ENCODE measurements at regions not wholly inside any gene's neighbourhood (a gene's known extent, or its start where the extent isn't known, plus 50 kb on each side); places are given as distances from the start of the nearest gene placed in this dataset.

DNA sequence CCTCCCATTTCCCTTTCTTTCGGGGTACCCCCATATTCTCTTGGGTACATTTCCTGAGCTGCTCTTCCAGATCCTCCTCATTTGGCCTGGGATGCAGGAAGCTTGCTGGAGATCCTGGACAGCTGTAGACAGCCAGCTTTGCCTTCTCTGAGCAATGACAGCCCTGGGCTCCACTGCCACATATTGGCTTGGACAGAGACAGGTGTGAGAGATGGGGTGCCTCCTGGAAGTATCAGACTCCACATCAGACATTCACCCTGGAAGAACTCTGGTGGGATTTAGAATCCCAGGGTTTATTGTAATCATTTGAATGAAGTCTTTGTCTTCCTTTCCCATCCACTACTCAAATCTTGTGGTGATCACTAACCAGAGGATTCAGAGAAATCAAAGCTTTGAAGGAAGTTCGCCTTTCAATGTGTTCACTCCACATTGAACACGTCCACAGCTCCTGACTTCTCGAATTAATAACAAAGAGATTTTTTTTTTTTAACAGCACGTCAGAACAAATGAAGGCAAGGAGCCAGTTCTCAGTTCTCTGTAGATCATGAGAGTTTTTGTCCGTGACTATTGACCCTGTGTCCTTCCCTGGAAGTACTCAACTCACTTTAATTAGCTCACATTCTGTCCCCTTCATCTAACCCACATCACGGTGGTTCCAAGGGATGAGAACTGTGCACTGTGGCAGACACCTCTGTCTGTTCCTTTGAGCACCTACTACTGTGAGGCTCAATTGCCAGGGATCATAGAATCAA lies 377.6 kb upstream of the TRIB2 start:
- no peak for DNase-seq

DNA sequence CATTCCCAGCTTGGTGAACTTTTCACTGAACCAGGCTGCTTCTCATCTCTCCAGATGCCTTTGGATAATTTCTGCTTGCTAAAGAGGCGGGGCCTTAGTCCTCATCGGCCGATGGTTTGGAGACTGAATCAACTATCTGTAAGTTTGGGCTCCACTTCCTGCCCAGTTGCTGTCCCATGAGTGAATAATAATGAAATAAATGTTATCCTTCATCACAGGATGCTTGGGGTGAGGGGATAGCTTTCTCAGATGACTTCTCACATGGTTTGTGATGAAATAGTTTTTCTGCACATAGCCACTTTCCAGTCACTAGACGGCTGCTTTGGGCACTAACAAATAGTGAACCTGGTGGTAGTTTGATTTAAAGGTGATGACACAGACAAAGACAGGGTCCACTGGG lies 376.6 kb upstream of the TRIB2 start:
- DNase-seq = no peak

DNA sequence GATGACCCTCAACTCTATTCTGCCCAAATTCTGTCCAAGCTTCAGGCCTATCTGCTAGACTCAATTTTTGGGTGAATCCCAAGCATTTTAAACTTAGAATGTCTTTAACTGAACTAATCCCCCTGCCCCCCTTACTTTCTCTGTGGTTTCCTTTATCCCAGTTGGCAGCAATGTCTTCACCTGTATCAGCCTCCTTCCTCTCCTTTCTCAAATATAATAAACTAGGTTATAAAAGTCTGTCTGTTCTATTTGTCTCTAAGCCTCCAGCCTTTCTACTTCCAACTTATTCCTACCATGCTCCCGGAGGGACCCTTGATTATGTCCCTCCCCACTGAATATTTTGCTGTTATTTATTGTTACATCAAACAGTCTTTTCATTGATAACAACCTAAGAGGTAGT lies 375.5 kb upstream of the TRIB2 start:
- no peak for DNase-seq

DNA sequence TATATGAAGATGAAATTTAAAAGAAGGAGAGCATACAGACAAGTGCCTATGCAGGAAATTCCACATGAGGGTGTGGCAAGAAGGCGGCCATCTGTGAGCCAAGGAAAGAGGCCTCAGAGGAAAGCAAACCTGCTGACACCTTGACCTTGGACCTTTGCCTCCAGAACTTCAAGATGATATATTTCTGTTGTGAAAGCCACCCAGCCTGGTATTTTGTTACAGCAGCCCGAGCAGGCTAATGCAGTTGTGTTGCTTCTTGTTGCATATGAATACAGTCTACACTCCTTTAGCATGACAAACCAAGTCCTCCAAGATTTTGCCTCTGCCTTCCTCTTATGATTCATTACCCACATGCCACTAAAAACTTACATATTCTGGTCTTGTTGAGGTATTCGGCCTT lies 374.8 kb upstream of the TRIB2 start:
- no peak for DNase-seq

DNA sequence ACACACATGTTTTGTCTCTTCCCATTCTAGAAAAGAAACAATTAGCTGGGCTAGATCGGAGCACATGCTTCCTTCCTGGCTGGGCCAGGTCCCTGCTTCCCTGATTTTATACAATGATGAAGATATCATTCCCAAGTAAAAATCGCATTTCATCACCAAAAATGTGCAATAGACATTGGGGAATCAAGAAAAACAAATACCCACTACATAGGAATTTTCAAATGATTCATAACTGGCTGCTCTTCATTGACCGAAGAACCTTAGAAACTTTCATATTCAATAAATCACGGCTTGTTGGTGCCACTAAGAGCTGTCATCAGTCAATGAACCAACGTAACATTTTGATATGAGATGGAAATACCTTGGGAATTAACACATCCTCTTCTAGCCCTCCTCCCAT lies 373.6 kb upstream of the TRIB2 start:
- DNase-seq = no peak

DNA sequence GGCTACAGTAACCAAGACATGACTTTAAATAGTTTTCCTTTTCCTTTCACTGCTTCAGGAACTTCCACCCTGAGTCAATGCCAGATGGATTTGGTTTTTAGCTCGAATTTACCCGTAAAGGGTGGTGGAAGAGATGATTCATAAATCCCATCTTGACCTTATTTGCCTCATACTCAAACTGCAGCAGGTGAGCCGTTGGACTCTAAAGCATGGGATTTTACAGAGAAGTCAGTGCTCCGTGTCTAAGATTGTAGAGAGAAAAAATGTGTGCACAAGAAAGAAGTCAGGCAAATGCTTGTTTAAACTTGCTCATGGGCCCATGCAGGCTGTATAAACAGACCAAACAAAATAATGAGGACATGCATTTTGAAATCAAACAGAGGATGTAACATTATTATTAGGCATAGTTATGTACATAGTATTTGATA lies 369.7 kb upstream of the TRIB2 start:
- DNase-seq = no peak

DNA sequence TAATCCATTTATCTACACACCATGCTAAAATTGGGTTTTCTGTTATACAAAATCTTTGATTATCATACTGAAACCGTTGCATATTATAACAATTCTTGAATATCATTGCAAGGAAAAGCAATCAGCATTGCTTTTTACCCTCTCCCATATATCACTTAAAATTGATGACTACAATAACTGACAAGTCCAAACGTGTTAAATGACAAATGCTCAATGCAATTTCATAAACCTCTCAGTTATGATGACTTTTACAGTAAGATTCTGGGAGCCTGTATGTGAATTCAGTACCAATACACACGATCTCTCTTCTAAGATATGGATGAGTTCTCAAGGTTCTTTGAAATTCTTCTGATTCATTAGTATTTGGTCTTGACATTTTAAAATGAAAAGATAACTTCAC lies 368.5 kb upstream of the TRIB2 start:
- no peak for DNase-seq

DNA sequence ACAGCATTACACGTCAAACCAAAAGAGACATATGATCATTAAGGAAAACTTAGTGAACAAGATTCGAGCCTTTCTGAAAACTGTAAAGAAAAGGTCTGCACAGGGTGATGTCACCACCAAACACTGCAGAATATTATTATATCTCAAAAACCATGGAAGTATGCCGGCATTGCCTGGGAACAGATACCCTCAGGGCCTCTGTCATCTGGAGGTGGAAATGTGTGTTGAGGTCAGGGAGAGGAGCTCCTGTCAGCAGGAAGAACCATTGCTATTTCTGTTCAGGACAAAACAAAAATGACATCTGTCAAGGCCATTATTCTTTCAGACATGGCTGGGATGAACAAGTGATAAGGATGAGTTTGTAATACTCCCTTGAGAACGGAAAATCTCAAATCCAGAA lies 365.9 kb upstream of the TRIB2 start:
- no peak for DNase-seq

DNA sequence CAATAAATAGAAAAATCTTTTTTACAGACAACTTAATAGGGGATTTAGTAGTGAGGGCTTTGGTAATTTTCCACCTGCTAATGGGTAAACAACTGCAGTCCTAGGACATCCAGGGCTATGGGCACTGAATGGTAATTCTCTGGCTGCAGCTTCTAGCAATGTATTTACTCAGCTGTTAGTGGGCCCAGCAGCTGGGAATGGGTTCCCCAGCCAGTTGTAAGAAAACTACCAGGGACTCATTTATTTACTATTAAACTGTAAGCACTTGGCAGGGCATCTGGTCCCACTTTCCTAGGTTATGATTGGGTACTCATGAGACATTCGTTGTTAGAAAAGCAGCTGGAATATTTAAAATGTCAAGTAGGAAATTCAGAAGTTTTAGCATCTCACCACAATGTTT lies 363.8 kb upstream of the TRIB2 start:
- no peak for DNase-seq

DNA sequence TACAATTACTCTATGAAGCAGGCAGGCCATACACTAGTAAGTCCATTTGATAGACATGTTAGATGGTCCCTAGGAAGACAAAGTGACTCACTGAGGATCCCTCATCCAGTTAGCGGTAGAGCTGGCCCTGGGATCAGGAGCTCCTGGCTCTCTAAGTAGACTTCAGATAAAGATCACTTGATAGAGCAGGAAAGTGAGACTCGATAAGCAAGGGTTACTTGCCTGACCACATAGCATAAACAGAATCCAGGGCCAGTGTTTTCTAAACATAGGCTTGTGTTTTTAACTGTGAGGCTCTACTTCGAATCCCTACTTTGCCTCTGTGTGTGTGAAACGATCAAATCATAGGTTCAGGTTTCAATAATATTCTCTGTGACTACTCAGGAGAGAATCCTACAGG lies 355.2 kb upstream of the TRIB2 start:
- no peak for DNase-seq

DNA sequence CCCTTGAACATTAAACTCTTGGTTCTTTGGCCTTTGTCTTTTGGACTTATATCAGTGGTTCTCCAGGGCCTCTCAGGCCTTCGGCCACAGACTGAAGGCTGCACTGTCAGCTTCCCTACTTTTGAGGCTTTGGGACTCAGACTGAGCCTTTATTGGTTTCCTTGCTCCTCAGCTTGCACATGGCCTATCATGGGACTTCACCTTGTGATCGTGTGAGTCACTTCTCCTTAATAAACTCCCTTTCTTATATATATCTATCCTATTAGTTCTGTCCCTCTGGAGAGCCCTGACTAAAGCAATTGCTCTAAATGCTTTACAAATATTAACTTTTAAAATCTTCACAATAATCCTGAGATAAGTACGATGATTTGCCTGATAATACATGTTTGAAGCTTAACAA lies 353.6 kb upstream of the TRIB2 start:
- no peak for DNase-seq

DNA sequence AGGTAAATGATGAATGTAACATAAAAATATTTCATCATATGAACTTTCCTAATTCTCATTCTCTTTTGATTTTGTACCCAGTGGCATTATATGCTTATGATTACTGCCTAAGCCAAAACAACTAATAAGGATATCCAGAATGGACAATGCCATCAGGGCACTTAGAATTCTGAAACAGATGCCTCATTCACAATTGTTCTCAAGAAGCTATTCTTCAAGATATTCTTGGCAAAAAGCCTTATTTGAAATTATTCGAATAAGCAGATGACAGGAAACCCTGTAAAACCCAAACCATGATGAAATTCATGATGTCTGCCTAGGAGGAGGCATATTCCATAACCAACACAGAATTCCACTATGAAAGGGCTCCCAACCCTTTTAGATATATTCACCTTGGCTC lies 353.2 kb upstream of the TRIB2 start:
- DNase-seq = no peak

DNA sequence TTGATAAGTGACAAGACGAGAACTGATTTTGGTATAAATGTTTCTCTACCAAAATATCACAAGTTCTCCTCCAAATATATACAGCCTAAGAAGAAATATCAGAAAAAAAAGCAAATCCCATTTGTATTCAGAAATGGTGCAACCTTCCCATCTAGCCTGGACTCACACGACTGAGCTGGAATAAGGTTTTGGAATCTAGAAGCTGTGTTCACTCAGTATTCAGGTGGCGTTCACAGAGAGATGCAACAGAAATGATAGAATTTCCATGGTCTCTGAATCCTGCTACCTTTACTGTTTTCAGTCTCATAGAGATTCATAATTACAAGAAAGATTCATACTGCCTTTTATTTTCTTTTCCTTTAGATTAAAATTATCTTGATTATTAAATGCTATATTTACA lies 347.2 kb upstream of the TRIB2 start:
- no peak for DNase-seq

DNA sequence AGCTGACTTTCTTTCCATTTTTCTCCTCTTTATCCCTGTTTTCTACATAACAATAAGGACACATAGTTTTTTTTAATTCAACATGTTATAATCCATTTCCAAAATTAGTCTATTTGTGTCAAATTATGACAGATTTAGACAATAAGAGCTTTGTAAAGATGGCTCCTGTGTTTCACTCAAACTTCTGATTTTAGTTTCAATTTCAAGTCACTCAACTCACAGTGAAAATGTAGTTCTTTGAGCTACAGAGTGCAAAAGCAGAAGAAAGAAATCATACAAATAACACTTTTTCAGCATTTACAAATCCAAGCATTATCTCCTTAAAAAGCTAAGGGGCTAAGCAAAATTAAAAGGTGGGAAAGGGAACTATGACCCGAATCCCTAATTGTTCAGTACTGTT lies 340.7 kb upstream of the TRIB2 start:
- DNase-seq = no peak

DNA sequence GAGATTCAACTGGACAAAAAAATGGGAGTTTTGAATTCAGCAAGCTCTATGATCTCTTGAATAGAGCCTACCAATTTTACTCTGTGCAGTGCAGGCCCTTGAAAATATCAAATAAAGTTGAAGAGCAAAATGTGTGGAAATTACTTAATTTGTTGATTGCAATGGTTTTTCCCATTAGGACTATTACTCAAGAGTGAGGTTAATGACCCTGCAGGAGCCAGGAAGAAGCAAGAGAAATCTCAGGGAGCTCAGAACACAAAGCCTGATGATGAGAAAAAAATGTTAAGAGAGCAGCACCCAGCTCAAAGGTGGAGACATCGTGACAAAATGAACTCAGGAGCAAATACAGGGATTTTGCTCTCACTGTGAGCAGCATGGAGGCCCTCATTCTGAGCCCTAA lies 337.6 kb upstream of the TRIB2 start:
- no peak for DNase-seq

DNA sequence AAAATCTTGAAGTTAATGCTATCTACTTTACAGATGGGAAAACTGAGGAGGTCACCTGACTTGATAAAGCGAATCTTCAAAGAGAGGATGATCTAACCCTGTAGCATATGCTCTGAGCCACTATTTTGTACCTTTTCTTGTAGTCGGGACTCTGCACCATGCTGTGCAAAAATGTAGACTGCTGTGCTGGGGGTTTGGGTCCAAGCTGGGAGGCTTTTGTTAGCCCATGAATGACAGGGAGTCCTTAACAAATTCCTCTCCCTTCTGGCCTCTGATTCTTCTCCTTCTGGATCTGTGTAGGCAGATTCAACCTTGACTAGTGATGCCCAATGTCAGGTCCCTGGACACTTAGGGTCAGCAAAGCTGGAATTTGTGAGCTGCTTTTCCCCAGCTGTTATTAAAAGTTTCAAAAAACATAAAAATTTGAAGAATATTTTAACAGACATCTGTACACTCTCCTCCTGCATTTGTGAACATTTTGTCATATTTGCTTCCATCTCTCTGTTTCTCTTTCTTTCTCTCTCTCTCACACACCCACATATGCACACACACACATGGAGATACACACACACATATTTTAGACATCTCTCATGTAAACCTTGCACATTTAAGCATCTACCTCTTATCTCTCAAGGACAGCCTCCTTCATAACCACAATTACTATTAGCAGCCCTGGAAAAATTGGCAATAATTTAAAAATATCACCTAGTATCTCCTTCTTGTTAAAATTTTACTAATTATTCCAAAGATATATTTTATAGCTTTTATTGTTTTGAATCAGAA lies 335.0 kb upstream of the TRIB2 start:
- no peak for DNase-seq

DNA sequence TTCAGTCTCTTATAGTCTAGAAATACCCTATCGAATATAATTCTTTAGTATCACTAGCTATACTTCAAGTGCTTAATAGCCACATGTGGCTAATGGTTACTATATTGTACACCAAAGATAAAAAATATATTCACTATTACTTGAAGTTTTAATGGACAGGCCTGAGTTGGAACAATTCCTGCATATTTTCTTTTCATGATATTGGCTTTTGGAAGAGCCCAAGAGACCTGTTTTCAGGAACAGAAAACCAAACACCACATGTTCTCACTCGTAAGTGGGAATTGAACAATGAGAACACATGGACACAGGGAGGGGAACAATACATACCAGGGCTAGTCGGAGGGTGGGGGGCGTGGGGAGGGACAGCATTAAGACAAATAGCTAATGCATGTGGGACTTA lies 334.4 kb upstream of the TRIB2 start:
- no peak for DNase-seq

DNA sequence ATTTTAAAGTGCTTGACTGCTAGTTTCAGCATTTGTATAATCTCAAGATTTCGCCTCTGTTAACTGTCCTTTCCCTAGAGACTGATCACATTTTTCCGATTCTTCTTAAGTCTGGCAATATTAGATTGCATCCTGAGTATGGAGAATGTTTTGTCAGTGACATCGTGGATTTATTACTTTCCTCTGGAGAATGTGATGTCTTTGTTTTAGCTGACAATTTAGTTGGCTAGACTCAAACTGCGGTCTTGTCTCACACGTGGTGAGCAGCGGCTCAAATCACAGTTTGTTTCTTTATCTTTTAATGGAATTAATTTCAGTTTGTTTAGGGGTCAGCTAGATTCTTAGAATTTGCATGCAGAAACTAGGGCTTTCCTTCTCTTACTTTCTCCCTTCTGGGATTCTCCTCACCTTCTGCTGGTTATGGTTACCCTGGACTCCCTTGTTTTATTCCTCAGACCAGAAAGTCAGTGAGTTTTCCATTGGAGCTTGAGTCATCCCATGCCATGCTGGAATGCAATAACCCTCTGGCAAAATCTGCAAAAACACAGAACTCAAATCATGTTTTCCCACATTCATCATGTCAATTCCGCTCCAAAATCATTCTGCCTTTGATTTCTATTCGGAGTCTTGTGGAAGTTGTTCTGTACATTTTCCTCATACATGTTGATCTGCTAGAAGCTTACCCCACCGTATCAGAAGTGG lies 327.2 kb upstream of the TRIB2 start:
- DNase-seq = no peak

DNA sequence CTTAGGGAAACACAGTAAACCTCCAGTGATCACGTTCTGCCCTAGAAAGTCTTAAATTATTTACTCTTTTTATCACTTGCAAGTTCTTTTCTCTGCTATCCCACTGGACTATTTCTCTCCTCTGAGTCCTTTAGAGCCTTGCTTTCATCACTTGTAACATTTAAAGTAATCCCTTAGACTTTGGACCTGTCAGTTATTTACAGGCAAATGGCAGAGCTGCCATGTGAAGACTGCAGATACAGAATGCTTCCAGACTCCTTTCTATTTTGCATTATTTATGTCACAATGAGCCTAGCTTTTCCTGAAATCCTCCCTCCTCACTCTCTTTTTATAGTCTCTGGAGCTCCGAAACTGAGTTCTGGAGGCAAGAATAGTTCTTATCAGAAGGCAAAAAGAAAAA lies 325.6 kb upstream of the TRIB2 start:
- no peak for DNase-seq

DNA sequence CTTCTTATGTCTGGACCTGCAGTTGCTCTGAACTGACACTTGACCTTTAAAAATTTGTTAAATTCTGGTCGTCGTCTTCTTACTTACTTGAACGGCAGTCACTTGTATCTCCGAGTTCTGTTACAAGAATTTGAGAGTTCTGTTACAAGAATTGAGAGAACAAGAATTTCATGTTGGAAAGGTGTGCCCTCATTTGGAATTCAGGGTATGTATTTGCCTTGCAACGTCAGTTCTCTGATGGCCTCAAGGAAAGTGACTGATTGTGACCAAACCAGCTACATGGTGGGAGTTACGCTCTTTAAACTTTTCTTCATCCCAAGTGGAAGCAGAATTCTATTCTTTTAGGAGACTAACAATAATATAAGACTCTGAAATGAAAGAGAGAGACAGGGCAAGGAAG lies 320.0 kb upstream of the TRIB2 start:
- DNase-seq = no peak

DNA sequence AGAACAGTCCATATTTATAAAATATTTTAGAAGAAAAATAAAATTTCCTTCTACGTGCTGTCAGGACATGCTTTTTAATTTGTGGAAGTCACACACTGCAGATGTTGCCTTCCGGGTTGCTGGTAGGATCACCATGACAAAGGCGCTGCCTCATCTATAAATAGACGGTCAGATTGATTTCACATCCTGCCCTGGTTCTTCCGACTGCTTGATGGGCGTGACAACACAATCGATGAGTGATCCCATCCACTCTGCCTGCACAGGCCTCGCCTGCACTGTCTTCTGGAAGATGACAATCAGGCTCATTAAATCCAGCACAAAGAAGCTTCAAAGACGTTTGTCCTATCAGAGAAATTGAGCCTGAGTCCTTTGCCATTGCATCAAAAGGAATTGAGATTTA lies 318.9 kb upstream of the TRIB2 start:
- no peak for DNase-seq

DNA sequence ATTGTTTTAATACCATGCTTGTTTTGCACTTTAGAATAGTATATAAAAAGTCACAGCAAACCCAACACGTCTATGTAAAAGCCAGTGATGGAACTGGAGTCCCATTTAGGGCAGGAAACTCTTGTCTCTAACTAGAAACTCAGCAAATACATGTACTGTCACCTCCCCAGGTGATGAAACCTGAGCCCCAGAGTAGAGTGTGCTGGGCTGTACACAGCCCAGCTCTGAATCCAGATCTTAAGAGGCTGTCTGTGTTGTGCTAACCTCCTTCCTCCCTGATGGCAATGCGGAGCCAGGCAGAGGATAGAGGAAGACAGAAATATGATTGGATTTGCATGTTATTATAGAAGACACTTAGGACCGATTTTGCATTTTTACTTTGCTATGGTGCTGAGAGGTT lies 317.5 kb upstream of the TRIB2 start:
- DNase-seq = no peak

DNA sequence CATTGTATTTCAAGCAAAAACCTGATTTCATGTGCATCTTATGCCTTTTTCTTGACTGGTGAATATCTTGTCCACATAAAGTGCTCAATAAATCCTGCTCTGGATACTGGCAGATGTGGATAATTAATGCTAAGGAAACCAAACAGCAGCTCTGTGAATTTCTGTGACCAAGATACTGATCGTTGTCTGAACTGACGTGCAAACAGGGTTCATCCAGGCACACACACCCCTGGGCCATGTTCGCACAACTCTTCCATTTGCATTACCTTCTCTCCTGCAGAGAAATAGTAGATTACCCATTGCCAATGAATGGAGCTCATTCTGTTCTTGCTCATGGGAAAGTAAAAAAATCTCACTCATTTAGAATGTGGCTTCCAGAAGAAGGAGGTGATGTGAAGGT lies 316.2 kb upstream of the TRIB2 start:
- no peak for DNase-seq

Data from amygdala (tissue), 56 donors.